ENCODE measurements at regions not wholly inside any gene's neighbourhood (a gene's known extent, or its start where the extent isn't known, plus 50 kb on each side); places are given as distances from the start of the nearest gene placed in this dataset.
A peak's percentile ranks its signal among the peaks of the same experiment; 100 is the strongest.

DNA sequence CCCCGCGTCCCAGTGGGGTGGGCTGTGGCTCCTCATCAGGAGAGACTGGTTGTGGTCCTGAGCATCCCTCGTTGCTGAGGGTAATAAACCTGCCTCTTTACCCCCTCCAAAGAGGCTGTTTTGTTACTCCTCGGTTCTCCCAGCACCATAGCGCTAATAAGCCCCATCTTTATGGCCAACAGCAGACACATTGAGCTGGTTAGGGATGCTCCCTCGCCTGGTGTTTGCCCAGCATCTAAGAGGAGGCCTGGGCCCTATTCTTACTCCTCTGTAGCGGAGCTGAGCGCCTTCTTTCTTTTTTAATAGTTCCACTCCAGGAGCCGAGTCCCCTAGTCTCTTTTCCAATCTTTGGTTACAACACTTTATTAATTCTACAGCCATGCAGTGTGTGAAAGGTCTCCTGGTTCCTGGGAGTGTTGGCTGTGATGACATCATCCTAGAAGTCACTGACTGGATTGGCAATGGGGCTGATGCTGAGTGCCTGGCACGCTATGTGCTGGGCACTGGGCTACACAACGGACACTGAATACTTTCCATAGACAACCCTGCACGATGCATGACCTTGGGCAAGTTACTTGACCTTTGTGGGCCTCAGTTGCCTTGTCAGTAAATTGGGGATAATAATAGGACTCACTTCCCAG lies 50.6 kb upstream of the CCDC167 start:
- intact Hi-C loops (cut with DNase I), result no loop called here

DNA sequence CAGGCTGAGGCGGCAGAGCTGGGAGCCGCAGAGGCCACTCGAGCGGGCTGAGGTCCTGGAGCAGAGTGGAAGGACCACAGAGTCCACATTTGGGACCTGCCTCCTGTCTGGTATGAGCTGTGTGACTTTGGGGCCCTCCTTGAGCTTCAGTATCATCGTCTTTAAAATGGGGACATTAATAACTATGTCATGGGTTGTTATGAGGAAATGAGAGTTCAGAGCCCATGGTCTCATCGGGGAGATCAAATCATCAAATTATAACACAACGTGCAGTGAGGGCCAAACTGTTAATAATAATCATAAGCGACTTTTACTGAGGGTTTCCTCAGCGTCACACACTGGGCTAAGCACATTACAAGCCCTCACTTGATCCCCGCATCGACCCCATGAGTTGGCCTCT lies 49.9 kb upstream of the CCDC167 start:
- Histone ChIP-seq H3K9me3 (no peaks in the 10 kb centered on the region), H3K36me3 (no peaks in the 10 kb centered on the region), H3K27me3 (no peaks in the 10 kb centered on the region), H3K4me3 (no peak overlapping the region), H3K27ac (no peak overlapping the region), H3K4me1 (no peaks in the 10 kb centered on the region)
- DNase-seq (no peak), ATAC-seq (no peak)
- TF ChIP-seq POLR2A (IDR thresholded peaks at IDR 0.05), result no peak
- TF ChIP-seq, protein P1, sequence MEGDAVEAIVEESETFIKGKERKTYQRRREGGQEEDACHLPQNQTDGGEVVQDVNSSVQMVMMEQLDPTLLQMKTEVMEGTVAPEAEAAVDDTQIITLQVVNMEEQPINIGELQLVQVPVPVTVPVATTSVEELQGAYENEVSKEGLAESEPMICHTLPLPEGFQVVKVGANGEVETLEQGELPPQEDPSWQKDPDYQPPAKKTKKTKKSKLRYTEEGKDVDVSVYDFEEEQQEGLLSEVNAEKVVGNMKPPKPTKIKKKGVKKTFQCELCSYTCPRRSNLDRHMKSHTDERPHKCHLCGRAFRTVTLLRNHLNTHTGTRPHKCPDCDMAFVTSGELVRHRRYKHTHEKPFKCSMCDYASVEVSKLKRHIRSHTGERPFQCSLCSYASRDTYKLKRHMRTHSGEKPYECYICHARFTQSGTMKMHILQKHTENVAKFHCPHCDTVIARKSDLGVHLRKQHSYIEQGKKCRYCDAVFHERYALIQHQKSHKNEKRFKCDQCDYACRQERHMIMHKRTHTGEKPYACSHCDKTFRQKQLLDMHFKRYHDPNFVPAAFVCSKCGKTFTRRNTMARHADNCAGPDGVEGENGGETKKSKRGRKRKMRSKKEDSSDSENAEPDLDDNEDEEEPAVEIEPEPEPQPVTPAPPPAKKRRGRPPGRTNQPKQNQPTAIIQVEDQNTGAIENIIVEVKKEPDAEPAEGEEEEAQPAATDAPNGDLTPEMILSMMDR (IDR thresholded peaks at IDR 0.05), result no peak
- 82% methylated on average over 9 of the region's 11 CpGs for WGBS (ENCODE audit: insufficient coverage, low coverage, low lambda C conversion rate, missing lambda C conversion rate)
- intact Hi-C loops (cut with DNase I), result no loop called here

More for the DNA sequence above, 50.6 kb upstream of the CCDC167 start:
- no peak overlapping the region for H3K27ac ChIP-seq
- no peaks in the 10 kb centered on the region for H3K9me3 ChIP-seq
- H3K4me3 ChIP-seq, result no peak overlapping the region
- H3K4me1 ChIP-seq, result no peaks in the 10 kb centered on the region
- TF ChIP-seq, protein P1 (IDR thresholded peaks at IDR 0.05), result no peak
- no peak for TF ChIP-seq POLR2A (IDR thresholded peaks at IDR 0.05)
- DNase-seq, result no peak
- ATAC-seq, result peak in 1 of 4 donors; percentile 32
- H3K36me3 ChIP-seq, result no peaks in the 10 kb centered on the region
- WGBS (ENCODE audit: insufficient coverage, low coverage, low lambda C conversion rate, missing lambda C conversion rate), result 59% methylated on average over 9 of the region's 12 CpGs
- H3K27me3 ChIP-seq, result no peaks in the 10 kb centered on the region

Small RNAs in the stretch of these regions (microRNA-seq; reads per million reads assigned to microRNA genes)
- gene MIR4462, result 0 reads per million in 2 donors

Small RNAs in the stretch of these regions (small RNA-seq; reads per million reads assigned to genes)
- gene MIR4462, result 0 reads per million in 2 experiments

Data from right lobe of liver (tissue), 6 donors.